HG02623 (cell line): ENCODE measurements at regions not wholly inside any gene's neighbourhood (a gene's known extent, or its start where the extent isn't known, plus 50 kb on each side); places are given as distances from the start of the nearest gene placed in this dataset.
"Not testable (repeated sequence)": the region's sequence is repeated elsewhere in the genome, so short reads cannot be mapped to it uniquely, and the experiment has no call there.

Experiments used
- ATAC-seq: cut with Tn5 transposase; IDR thresholded peaks from one replicate; pipeline ENCODE4 v1.9.1; 2021; ENCODE audit warnings: moderate library complexity; ENCODE audit not compliant: unreplicated experiment

GRCh38 chr1:238944028-238944427 lies 442.3 kb upstream of the CHRM3 start:
- no peak for ATAC-seq

- ATAC-seq: no peak
These were observed 458.5 kb upstream of the CHRM3 start for GRCh38 chr1:238927899-238928298.

- no peak for ATAC-seq
These were observed 469.5 kb upstream of the CHRM3 start for GRCh38 chr1:238916828-238917227.

GRCh38 chr1:238914346-238914745 lies 472.0 kb upstream of the CHRM3 start:
- no peak for ATAC-seq

- ATAC-seq: no peak
These were observed 473.2 kb upstream of the CHRM3 start for GRCh38 chr1:238913210-238913609.

GRCh38 chr1:238912148-238912547 lies 474.2 kb upstream of the CHRM3 start:
- no peak for ATAC-seq

GRCh38 chr1:238902752-238903151 lies 483.6 kb upstream of the CHRM3 start:
- not testable (repeated sequence) for ATAC-seq

- no peak for ATAC-seq
These were observed 486.0 kb upstream of the CHRM3 start for GRCh38 chr1:238900334-238900865.

- no peak for ATAC-seq
These were observed 487.5 kb upstream of the CHRM3 start for GRCh38 chr1:238898856-238899255.

GRCh38 chr1:238895911-238896310 lies 490.5 kb upstream of the CHRM3 start:
- ATAC-seq: no peak

GRCh38 chr1:238892612-238893011 lies 493.8 kb upstream of the CHRM3 start:
- no peak for ATAC-seq

GRCh38 chr1:238861342-238862066 lies 524.9 kb upstream of the CHRM3 start:
- ATAC-seq: no peak

- ATAC-seq: no peak
These were observed 552.4 kb upstream of the CHRM3 start for GRCh38 chr1:238833919-238834318.

- ATAC-seq: no peak
These were observed 554.3 kb upstream of the CHRM3 start for GRCh38 chr1:238832106-238832505.

- ATAC-seq: no peak
These were observed 556.2 kb upstream of the CHRM3 start for GRCh38 chr1:238830036-238830611.

GRCh38 chr1:238826891-238827290 lies 559.5 kb upstream of the CHRM3 start:
- no peak for ATAC-seq

- ATAC-seq: no peak
These were observed 563.0 kb upstream of the CHRM3 start for GRCh38 chr1:238823416-238823815.

- no peak for ATAC-seq
These were observed 575.0 kb upstream of the CHRM3 start for GRCh38 chr1:238811211-238811879.

GRCh38 chr1:238790882-238791281 lies 595.5 kb upstream of the CHRM3 start:
- ATAC-seq: no peak

- no peak for ATAC-seq
These were observed 596.3 kb upstream of the CHRM3 start for GRCh38 chr1:238789916-238790667.

- no peak for ATAC-seq
These were observed 598.9 kb upstream of the CHRM3 start for GRCh38 chr1:238787471-238787870.
